H1 (cell line): ENCODE measurements at regions not wholly inside any gene's neighbourhood (a gene's known extent, or its start where the extent isn't known, plus 50 kb on each side); places are given as distances from the start of the nearest gene placed in this dataset.

ENCODE experiments used
- CEBPB ChIP-seq: IDR thresholded peaks from 2 replicates; pipeline ENCODE4 v1.6.1; 2012; ENCODE audit warnings: low read depth, low read length
- EP300 ChIP-seq, 2 experiments: IDR thresholded peaks; 1 replicate in 1 of 2; 2 replicates in 1 of 2; pipeline ENCODE4 v1.6.1; 2011 to 2012; ENCODE audit warnings: low read depth in 2 of 2, low read length in 2 of 2, mild to moderate bottlenecking in 2 of 2, borderline replicate concordance in 1 of 2, inconsistent platforms in 1 of 2, moderate library complexity in 1 of 2
- GABPA ChIP-seq: IDR thresholded peaks from 2 replicates; pipeline ENCODE4 v1.6.1; 2011; ENCODE audit warnings: mild to moderate bottlenecking, low read length, moderate library complexity, borderline replicate concordance; ENCODE audit not compliant: insufficient read depth
- NANOG ChIP-seq: IDR thresholded peaks from 2 replicates; pipeline ENCODE4 v1.6.1; 2011; ENCODE audit warnings: low read length, low read depth, mild to moderate bottlenecking, inconsistent platforms; ENCODE audit not compliant: insufficient read depth, poor library complexity, severe bottlenecking
- POLR2A ChIP-seq, 2 experiments: IDR thresholded peaks; 1 replicate in 1 of 2; 2 replicates in 1 of 2; pipeline ENCODE4 v1.6.1; 2011; ENCODE audit warnings: low read depth in 2 of 2, low read length in 2 of 2, mild to moderate bottlenecking in 2 of 2; ENCODE audit errors: control extremely low read depth in 1 of 2
- YY1 ChIP-seq: IDR thresholded peaks from 2 replicates; pipeline ENCODE4 v1.6.1; 2011; ENCODE audit warnings: low read depth, mild to moderate bottlenecking, low read length
- TF ChIP-seq, protein P1 (sequence below), 3 experiments: IDR thresholded peaks; 1 replicate in 2 of 3; 2 replicates in 1 of 3; pipeline versions ENCODE4 v1.5.1 to v1.6.1; 2011; ENCODE audit warnings: low read length in 3 of 3, mild to moderate bottlenecking in 3 of 3, inconsistent platforms in 2 of 3, low read depth in 1 of 3, moderate library complexity in 1 of 3; ENCODE audit not compliant: insufficient read depth in 1 of 3; ENCODE audit errors: control extremely low read depth in 1 of 3

DNA sequence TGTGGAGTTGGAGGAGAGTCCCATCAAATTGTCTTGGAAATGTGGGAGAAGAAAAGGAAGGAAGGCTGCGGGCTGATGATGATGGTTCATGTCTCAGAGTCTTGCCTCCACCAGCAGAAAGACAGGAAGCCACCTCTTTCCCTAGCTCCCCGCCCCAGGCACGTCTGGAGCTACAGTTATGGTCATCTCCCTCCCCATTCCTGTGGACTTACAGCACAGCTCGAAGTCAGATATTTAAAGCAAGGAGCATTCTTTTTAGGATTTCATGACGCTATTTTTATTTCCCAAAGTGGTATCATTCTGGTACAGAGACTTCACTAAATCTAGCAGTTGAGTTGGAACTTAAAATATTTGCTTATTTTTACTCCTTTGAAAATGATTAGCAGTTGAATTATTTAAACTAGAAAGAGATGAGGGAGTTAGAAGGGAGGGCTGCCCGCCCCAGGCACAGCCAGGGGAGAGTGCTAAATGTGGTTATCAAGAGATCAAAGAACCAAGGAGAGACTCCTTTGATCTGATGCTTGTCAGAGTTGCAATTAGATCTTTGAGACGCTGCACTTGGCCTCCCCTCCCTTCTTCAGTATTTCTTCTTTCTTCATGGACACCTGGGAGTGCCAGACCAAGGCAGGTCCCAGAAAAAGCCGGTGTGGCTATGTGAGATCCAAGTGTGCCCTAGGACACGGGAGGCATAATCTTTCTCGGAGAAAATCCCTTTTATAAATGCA, 199.9 kb upstream of the SOX4 start:
- no peak for TF ChIP-seq EP300 (IDR thresholded peaks at IDR 0.05; ENCODE audit: borderline replicate concordance in 1 of 2, low read depth in 2 of 2, low read length in 2 of 2)
- TF ChIP-seq, protein P1, sequence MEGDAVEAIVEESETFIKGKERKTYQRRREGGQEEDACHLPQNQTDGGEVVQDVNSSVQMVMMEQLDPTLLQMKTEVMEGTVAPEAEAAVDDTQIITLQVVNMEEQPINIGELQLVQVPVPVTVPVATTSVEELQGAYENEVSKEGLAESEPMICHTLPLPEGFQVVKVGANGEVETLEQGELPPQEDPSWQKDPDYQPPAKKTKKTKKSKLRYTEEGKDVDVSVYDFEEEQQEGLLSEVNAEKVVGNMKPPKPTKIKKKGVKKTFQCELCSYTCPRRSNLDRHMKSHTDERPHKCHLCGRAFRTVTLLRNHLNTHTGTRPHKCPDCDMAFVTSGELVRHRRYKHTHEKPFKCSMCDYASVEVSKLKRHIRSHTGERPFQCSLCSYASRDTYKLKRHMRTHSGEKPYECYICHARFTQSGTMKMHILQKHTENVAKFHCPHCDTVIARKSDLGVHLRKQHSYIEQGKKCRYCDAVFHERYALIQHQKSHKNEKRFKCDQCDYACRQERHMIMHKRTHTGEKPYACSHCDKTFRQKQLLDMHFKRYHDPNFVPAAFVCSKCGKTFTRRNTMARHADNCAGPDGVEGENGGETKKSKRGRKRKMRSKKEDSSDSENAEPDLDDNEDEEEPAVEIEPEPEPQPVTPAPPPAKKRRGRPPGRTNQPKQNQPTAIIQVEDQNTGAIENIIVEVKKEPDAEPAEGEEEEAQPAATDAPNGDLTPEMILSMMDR (IDR thresholded peaks at IDR 0.05; ENCODE audit: control extremely low read depth in 1 of 3, insufficient read depth in 1 of 3, low read depth in 1 of 3, low read length in 3 of 3), result no peak
- no peak for TF ChIP-seq POLR2A (IDR thresholded peaks at IDR 0.05; ENCODE audit: control extremely low read depth in 1 of 2, low read depth in 2 of 2, low read length in 2 of 2)
- TF ChIP-seq CEBPB, result no peak
- no peak for TF ChIP-seq GABPA
- TF ChIP-seq NANOG, result no peak
- no peak for TF ChIP-seq YY1
